RKO (cell line): ENCODE measurements at regions not wholly inside any gene's neighbourhood (a gene's known extent, or its start where the extent isn't known, plus 50 kb on each side); places are given as distances from the start of the nearest gene placed in this dataset.

Experiments used
- DNase-seq: peaks from one replicate; pipeline ENCODE4 v3.0.0-alpha.2; 2016; ENCODE audit warnings: low spot score

DNA sequence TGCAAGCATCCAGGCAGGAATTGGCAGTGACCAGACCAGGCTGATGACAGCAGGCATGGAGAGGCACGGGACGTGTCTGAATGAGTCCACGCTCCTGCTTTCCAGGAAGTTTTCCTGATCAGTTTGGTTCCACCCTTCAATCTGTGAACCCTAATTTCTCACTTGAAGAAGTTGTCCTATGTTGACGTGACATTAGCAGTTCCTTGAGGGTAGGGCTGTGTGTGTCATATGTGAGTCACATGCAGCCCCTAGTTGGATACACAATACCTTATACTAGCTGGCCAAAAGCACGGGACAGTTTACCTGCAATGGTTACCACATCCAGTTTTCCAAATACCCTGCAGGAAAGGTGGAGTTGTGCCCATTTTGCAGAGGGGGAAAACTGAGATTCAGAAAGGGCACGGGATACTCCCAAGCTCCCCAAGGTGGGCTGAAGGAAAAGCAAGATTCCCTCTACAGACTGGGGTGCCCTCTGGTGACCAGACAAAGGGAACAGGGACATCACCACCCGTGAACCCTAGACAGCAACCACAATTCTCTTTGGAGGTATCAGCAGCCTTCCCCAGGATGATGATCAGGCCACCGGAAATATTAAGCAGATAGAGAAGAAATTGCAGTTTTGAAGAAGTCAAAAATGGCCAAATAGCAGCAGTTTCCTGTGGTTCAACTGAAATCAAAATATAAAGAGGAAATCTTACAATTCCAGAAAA lies 194.5 kb downstream of the PHETA1 start:
- DNase-seq = no peak

DNA sequence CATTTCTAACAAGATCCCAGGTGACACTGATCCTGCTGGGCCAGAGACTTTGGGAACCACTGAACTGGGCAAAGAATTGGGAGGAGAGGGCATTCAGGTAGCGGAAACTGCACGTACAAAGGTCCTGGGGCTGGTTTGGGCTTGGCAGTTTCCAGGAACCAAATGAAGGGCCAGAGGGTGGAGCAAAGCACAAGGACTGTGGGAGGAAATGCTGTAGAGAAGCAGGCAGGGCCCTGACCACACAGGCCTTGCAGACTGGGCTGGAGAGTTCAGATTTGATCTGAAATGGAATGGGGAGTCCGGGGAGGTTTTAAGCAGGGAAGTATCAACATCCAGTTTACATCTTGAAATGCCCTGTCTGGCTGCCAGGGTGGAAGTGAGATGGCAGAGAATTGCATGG lies 195.1 kb downstream of the PHETA1 start:
- DNase-seq = no peak

DNA sequence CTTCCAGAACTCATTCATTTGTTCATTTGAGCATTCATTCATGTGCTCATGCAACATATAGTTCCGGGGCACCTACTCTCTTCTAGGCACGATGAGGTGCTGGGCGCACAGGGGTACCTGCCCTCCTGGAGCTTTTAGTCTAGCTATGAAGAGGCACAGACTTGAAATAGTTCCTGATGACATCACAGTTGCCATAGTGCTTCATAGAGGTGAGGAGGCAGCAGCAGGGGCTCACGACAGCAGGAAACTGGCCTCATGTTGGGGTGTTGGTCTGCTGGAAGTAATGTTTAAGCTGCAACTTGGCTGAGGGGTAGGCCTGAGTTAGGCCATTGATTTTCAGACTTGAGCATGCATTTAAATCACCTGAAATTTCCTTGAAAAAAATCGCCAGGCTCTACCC lies 195.5 kb downstream of the PHETA1 start:
- no peak for DNase-seq

DNA sequence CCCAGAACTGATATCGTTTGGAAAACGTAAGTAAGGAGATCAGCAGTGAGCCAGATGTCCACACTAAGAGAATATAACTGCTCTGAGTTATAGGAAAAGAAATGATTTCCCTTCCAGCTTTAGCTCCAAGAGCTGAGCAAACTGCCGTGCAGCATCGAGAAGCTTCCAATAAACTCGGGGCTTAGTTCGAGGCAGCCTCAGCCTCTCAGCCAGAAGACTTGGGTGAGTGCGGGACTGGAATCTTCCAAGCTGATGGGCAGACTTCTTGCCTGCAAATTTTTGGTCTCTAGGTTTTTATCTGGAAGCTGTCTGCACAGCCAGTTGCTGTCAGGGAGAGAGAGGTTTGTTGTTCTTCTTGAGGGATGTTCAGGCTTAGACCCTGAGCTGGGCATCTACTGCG lies 196.1 kb downstream of the PHETA1 start:
- DNase-seq = no peak

DNA sequence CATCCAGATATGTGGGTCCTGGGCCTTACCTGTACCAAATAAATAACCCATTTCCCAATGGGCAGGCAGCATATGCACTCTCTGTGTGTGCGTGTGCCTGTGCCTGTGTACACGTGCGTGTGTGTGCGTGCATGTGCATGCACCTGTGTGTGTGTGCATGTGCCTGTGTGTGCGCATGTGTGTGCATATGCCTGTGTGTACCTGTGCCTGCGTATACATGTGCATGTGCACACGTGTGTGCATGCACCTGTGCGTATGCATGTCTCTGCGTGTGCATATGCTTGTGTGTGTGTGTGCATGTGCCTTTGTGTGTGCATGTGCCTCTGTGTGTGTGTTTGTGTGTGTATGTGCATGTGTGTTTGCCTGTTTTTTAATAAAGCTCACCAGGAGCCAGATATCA lies 197.1 kb downstream of the PHETA1 start:
- DNase-seq = no peak

DNA sequence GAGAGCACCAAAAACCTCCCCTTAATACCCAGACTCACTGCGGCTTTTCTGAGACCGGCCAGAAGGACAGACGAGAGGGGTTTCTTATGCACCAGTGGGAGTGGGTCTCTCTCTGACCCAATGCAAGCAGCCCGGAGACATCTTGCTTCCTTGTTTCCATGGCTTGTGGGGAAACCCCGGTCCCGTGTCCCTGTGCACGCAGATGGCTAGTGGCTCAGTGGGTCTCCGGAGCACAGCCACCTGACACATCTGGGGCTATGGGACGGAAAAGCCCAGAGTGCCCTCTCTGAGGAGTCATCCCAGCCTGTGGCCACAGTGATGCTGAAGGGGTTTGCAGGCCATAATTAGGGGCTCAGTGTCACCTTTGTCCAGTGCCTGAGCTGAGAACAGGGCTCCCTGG lies 197.6 kb downstream of the PHETA1 start:
- no peak for DNase-seq

DNA sequence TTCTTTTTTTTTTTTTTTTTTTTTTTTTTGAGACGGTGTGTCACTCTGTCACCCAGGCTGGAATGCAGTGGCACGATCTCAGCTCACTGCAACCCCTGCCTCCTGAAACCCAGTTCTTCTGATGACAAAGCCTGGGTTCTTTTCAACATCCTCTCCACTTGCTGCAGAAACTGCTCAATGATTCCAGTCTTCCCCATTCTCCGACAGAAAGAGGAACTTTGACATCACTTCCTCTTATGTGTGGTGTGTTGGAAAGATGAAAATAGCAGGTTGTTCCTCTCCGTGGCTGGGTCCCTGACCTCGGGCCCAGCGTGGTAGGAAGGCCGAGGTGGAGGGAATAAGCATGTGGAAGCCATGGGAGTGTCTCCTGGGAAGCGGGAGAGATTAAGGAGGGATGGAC lies 198.4 kb downstream of the PHETA1 start:
- DNase-seq = no peak

DNA sequence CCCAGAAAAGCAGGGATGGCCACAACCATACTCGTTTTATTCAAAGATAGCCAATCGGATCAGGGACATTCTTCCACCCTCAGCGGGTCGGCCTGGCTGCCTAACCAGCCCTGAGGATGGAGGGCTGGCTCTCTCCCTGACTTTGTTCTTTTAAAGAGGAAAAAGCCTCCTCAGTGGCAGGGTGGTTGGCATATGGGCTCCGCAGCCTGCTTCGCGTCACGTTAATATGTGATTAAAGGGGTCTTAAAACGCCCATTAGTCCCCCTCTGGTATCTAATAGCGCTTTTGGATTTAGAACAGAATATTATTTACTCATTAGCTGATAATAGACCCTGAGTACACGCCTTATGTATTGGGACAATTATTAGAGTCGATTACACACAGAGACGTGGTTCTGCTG lies 199.4 kb downstream of the PHETA1 start:
- no peak for DNase-seq

DNA sequence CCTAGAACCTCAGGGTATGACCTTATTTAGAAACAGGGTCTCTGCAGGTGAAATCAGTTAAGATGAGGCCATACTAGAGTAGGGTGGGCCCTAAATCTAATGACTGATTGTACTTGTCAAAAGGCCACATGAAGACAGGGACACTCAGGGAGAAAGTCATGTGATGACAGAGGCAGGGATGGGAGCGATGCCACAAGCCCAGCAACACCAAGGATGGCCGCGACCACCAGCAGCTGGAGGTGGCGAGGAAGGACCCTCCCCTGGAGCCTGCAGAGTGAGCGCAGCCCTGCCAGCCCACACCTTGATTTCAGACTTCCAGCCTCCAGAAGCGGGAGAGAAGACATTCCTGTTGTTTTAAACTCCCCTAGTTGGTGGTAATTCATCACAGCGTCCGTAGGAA lies 199.9 kb downstream of the PHETA1 start:
- DNase-seq = no peak

DNA sequence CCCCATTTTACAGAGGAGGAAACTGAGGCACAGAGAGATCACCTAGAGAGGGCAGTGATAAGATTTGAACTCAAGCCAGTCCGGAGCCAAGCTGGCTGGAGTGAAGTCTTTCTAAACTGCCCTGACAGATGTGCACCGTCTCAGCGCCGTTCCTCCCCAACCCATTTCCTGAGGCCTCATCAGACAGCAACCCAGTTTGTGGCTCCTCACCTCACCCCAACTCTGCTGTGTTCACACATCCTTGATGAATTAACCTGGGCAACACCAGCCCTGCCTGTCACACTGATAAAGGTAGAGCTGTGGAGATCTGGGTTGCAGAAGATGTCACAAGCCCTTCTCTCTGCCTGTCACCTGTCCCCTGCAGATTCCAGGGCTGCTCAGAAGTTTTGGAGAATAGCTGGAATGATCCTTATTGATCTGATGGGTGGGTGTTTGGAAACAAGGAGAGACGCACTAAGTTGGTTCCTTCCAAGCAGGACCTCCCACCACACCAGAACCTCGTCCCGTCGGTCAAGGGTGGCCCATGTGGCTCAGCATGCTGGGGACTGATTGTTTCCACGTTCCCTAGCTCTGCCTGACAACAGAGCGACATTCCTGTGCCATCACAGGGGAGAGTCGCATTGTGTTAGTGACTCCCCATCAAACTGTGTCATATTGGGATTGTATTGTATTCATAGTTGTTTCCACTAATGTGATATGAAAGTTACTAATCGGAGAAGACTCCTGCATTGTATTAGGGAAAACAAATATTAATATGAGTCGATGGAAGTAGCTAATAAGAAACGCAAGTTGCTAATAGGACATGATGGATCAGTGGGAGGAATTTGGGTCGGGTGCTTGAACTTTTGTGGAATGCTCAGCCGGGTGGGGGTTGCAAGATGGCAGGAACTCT lies 200.6 kb downstream of the PHETA1 start:
- DNase-seq = no peak

DNA sequence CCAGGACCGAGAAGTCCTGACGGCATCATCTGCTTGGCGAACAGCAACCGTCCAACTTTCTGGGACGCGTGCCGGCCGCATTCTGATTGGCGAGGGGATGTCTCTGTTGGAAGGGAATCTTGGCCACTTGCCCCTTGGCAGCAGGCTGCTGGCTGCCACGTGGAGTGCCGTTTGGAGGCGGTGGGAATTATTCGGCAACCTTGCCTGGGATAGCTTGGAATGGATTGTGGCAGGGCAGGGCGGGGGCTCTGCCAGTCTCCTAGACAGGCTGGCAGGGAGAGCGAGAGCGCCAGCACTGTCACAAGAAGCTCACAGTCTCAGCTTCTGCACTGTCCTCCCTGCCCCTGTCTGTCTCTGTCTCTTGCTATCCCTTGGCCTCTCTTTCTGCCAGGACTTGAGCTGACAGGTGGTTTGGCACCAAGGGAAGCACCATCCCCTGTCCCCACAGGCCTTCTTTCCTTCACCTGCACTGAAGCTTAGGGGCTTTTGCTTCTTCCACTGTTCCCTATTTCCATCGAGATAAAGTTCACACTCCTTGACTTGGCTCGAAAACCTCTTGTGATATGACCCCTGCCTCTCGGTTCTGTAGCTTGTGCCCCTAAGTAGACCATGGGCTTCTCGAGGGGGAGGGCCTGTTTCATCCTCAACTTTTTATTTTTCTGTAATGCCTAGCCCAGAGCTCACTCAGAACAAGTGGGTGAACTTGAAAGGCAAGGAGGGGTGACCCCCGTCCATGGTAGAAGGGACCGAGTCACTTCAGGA lies 201.9 kb downstream of the PHETA1 start:
- DNase-seq = no peak

DNA sequence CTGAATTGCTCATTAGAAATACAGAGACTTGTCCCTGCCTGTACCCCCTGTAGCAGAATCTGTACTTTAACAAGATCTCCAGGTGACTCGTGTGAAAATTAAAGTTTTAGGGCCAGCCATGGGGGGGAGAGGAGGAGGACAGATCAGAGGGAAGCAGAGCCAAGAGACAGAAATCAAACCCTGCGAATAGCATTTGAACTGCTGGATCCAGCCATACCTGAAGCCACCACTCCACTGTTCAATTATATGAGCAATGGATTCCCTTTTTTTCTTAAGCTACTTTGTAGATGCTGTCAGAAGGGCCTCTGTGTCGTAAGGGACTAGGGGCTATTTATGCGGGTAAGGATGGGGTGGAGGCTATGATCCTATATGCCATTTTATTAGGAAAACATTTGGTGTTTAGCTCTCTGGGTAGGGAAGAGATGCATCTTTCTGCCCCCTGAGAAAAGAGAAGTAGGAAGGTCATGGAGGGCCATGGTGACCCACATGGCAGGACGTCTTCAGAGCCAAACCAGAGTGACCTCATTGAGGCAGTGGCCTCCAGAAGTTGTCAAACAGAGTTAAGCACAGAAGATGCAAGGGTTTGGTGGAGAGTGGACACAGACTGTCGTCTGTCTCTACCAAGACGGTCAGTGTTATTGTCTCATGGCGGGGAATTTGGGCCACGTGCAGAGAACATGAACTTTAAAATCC lies 203.9 kb downstream of the PHETA1 start:
- DNase-seq = no peak

DNA sequence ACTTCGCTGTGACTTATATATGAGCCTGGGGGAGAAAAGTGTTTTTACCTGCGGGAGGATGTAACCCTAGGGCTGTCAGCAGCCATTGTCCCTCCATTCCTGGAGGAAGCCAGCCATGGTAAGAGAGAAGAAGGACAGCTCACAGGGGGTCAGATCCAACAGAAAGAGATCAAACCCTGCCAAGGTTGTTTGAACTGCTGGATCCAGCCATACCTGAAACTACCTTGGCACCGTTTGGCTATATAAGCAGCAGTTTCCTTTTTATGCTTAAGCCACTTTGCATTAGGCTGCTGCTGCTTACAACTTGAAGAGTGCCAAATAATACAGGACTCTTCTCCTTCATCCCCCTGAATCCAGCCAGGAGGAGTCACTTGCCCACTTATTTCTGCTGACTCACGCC lies 205.5 kb downstream of the PHETA1 start:
- no peak for DNase-seq

DNA sequence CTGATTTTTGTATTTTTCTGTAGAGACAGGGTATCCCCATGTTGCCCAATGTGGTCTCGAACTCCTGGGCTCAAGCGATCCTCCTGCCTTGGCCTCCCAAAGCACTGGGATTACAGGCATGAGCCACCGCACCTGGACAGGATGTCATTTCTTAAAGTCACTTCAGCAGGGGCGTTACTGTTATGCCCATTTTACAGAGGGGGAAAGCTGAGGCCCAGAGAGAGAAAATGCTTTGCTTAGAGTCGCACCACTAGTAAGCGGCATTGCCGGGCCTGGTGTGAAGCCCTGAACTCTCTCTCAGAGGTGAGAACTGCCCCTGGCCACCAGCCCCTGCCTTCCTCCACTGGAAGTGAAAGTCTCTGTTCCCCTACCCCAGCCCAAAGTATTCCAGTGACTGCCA lies 207.0 kb downstream of the PHETA1 start:
- DNase-seq = no peak

DNA sequence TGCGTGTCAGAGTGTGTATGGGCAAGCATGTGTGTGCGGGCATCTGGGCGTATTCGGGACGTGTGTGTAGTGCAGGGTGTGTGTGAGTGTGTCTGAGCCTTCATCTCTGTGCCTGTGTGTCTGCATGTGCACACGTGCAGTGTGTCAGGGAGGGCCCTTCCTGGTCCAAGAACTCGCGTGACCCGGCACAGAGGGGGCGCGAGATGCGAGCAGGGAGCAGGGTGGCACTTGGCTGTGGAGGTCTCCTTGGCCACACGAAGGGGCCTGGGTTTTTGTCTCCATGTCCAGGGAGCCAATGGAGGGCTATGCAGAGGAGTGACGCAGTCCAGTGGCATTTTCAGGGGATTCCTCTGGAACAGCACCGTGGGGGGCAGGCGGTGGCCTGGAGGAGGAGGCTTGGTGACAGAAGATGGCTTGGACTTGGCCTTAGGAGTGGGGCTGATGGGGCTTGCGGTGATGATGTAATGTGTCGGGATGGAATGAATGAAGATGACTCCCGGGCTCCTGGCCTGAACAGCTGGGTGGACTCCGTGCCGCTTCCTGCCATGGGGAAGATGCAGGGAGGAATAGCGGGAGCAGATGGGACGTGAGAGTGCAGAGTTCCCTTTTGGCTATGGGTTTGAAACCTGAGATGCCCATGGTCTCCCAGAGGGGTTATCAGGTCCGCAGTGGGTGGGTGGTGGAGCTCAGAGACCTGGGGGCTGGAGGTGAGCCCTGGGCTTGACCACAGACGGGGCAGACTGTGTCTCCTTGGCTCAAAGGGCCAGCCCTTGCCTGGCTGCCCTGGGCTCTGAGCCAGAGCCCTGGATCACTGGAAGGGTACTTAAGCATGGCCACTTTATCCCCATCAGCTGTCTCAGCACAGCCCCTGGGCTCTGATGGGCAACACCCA lies 208.3 kb downstream of the PHETA1 start:
- DNase-seq = no peak

DNA sequence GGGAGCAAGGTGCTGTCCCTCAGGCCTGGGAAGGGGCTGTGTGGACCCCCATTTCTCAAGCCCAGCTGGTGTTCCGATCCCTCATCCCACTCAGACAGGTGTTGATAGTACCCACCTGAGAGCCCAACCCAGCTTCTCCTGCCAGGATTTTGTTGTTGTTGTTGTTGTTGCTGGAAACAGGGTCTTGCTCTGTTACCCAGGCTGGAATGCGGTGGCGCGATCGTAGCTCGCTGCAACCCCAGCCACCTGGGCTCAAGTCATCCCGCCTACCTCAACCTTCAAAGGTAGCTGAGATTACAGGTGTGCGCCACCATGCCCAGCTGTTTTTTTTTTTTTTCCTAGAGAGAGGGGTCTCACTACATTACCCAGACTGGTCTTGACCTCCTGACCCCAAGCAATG lies 209.9 kb downstream of the PHETA1 start:
- no peak for DNase-seq

DNA sequence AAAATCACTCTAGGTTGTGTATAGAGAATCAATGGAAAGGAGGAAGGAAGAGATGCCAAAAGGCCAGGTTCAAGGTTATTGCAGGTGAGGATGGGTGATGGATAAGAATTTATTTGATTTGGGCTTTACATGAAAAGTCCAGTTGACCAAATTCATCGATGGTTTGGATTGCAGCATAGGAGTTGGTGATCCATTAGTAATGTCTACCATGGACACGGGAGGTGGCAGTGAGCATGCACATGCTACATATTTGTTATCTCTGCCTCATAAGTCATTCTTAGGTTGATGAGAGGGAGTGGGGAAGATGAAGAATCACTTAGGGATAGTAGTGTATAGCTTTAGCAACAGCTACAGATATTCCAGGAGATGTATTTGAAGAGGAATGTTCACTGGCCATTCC lies 211.4 kb downstream of the PHETA1 start:
- no peak for DNase-seq

DNA sequence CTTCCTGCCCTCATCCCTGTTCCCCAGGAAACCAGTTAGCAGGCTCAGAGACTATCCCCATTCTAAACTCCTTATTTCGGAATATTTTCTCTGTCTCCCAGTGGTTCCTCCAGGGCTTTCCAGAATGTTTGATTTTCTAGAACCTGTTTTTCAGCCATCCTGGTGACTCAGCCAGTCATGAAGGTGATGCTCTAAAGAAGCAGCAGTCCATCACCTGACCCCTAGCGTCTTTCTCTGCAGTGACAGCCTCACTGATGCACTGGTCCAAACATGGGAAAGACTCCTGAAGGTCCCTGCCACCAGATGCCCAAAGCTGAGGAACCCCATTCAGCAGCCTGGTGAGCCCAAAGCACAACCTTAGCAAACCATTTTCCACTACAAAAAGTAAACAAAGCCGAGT lies 212.6 kb downstream of the PHETA1 start:
- no peak for DNase-seq

DNA sequence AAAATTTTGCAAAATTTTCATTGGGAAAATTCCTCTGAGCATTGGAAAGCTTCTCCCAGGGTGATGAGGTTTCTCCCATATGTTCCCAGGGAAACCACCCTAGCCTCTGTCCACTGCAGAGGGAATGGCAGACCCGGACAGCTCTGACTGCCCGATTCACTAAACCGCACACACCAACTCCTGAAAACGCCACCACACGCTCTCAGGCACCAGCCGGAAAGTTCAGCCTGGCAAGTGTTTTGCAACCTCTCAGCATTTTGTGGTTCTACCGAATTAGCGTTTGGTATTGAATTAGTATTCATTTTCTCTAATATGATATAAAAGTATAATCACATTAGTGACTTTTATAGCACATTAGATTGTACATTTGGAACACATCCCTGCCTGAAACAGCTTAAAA lies 213.4 kb downstream of the PHETA1 start:
- DNase-seq = no peak

DNA sequence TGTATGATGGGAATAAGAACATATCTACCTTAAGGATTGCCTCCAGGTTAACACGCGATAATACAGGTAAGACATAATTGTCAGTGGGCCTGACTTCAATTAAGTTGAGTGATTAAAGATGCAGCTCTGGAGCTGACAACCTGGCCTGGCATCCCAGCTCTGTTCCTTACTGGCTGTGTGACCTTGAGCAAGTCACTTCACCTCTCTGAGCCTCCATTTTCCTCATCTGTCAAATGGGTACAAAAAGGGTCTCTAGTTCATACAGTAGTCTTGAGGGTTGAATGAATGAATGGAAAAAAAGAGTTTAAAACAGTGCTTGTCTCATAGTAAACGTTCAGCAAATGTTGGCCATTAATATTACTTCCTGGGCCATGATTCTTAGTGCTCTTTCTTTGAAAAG lies 213.9 kb downstream of the PHETA1 start:
- DNase-seq = no peak

DNA sequence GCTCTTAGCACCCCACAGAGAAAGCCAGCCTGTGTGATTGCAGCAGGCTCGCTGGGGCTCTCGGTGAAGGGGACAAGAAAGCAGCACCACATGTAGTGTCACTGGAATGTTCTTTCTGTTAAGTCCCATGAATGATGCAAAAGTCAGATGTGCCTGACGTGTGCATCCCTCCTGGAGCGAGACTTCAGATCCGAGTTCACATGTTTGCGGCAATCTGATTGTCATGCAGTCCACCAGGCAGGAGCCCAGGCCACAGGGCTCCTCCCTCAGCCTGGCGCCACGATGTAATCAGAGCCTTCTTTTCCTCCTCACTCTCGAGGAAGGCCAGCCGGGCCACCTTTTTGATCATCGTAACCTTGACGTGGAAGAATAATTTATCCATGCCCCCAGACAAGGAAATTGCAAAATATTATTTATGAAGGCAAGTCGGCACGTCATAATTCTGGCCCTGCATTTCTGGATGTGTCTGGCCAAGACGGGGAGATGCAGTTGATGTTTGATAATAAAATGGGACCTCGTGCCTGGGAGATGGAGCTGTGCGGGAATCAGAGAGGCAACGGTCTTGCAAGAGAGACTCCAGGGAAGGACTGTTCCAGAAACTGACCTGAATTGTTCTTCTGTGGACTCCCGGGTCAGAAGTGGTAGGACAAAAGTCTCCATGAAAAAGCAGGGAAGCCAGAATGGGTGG lies 214.6 kb downstream of the PHETA1 start:
- no peak for DNase-seq
